HepG2 (cell line): ENCODE measurements at regions not wholly inside any gene's neighbourhood (a gene's known extent, or its start where the extent isn't known, plus 50 kb on each side); places are given as distances from the start of the nearest gene placed in this dataset.

Experiments used
- DMAP1 ChIP-seq: IDR thresholded peaks from 2 replicates; pipeline ENCODE4 v1.6.1; 2016
- HIVEP1 ChIP-seq: sonication (generic); formaldehyde crosslinking; IDR thresholded peaks from 2 replicates; pipeline ENCODE4 v1.4.0; 2020; ENCODE audit warnings: mild to moderate bottlenecking, missing genetic modification reagents
- IRF1 ChIP-seq: sonication (generic); formaldehyde crosslinking; IDR thresholded peaks from 2 replicates; pipeline ENCODE4 v1.4.0; 2020; ENCODE audit warnings: low read depth, mild to moderate bottlenecking, missing genetic modification reagents
- IRF9 ChIP-seq: sonication (generic); formaldehyde crosslinking; IDR thresholded peaks from 2 replicates; pipeline ENCODE4 v1.8.0; 2022; ENCODE audit warnings: missing genetic modification reagents, mild to moderate bottlenecking, borderline replicate concordance
- PHF21A ChIP-seq: sonication (generic); formaldehyde crosslinking; IDR thresholded peaks from 2 replicates; pipeline ENCODE4 v1.5.0; 2020; ENCODE audit warnings: mild to moderate bottlenecking, missing genetic modification reagents
- POLR2AphosphoS5 ChIP-seq: IDR thresholded peaks from 2 replicates; pipeline ENCODE4 v1.6.1; 2012; ENCODE audit warnings: low read depth, low read length
- RBM22 ChIP-seq: fragments of 200-400 bp; formaldehyde crosslinking; optimal IDR thresholded peaks from 2 replicates; pipeline ENCODE3; 2017; ENCODE audit warnings: mild to moderate bottlenecking, low read length, moderate library complexity
- RFXAP ChIP-seq: sonication (generic); formaldehyde crosslinking; IDR thresholded peaks from 2 replicates; pipeline ENCODE4 v1.4.0; 2020; ENCODE audit warnings: missing genetic modification reagents, borderline replicate concordance
- RNF219 ChIP-seq: sonication (generic); formaldehyde crosslinking; IDR thresholded peaks from 2 replicates; pipeline ENCODE4 v1.5.0; 2020; ENCODE audit warnings: mild to moderate bottlenecking, missing genetic modification reagents
- SALL1 ChIP-seq: sonication (generic); formaldehyde crosslinking; IDR thresholded peaks from 2 replicates; pipeline ENCODE4 v1.8.0; 2022; ENCODE audit warnings: mild to moderate bottlenecking, missing genetic modification reagents
- SRY ChIP-seq: sonication (generic); formaldehyde crosslinking; IDR thresholded peaks from 2 replicates; pipeline ENCODE4 v1.8.0; 2022; ENCODE audit warnings: mild to moderate bottlenecking, missing genetic modification reagents
- STAG1 ChIP-seq: sonication (generic); formaldehyde crosslinking; IDR thresholded peaks from 2 replicates; pipeline ENCODE4 v1.4.0; 2020; ENCODE audit warnings: missing genetic modification reagents
- TOE1 ChIP-seq: sonication (generic); formaldehyde crosslinking; IDR thresholded peaks from 2 replicates; pipeline ENCODE4 v1.4.0; 2020; ENCODE audit warnings: mild to moderate bottlenecking, missing genetic modification reagents
- TP53 ChIP-seq: sonication (generic); formaldehyde crosslinking; conservative IDR thresholded peaks from 2 replicates; pipeline ENCODE4 v1.4.0; 2020; ENCODE audit warnings: missing genetic modification reagents
- ZNF207 ChIP-seq: fragments of 450-650 bp; IDR thresholded peaks from 2 replicates; pipeline ENCODE4 v1.6.1; 2016; ENCODE audit warnings: antibody characterized with exemption, borderline replicate concordance
- ZNF264 ChIP-seq: sonication (generic); formaldehyde crosslinking; IDR thresholded peaks from 2 replicates; pipeline ENCODE4 v1.4.0; 2020; ENCODE audit warnings: missing genetic modification reagents
- ZNF274 ChIP-seq: sonication (generic); formaldehyde crosslinking; IDR thresholded peaks from 2 replicates; pipeline ENCODE4 v1.5.1; 2020; ENCODE audit warnings: mild to moderate bottlenecking, missing genetic modification reagents
- ZNF768 ChIP-seq: sonication (generic); formaldehyde crosslinking; IDR thresholded peaks from 2 replicates; pipeline ENCODE4 v1.4.0; 2020; ENCODE audit warnings: missing genetic modification reagents
- TF ChIP-seq, protein P1 (sequence below): sonication (generic); formaldehyde crosslinking; IDR thresholded peaks from 2 replicates; pipeline ENCODE4 v1.9.0; 2022; ENCODE audit warnings: missing genetic modification reagents, mild to moderate bottlenecking, borderline replicate concordance
- TF ChIP-seq, protein P2 (sequence below): sonication (generic); formaldehyde crosslinking; IDR thresholded peaks from 2 replicates; pipeline ENCODE4 v1.5.1; 2020; ENCODE audit warnings: mild to moderate bottlenecking, missing genetic modification reagents

DNA sequence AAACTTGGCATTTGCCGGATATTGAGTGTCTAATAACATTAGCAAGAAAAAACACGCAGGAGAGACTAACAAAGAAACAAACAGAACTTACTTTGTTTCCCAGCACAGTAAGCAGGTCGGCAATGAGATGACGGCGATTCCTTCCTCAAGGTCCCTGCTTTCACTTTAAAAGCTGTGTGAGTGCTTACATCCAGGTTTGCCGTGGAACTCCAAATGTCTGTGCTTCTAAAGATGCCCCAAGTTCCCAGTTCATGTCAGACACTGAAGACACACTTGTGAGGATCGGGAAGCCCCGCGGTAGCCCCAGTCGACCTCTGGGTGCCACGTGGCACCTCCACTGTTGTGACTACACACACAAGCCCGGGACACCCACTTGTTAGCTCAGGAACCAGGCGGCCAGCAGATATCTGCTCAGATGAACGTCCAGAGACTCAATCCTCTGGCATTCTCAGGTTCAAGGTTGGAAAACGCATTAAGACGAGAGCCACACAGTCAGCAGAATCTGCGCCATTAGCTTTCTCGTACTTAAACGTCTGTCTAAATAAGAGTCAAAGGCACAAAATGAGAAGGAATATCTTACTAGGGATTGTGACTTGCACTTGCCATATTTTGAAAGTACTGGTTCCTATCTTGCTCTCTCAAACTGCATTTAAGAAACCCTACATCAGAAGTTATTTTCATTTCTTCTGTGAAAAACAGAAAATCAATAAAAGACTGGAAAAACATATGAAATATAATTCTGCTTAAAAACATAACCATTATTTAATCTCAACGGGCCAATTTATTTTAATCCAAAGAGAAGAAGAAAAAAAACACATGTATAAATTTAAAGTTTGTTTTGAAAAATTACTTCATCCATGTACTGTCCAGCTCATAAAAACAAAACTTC lies 207.6 kb upstream of the KLF14 start (continued):
- TF ChIP-seq TOE1 (CRISPR knock-in tag) (no peak), IRF9 (CRISPR knock-in tag) (0 out of 2 replicates have a peak, but pooled peaks have one; percentile 49), ZNF768 (CRISPR knock-in tag) (no peak), ZNF207 (no peak), STAG1 (CRISPR knock-in tag) (no peak), PHF21A (peak; percentile 11; the same call in 1 of the 2 replicates), ZNF274 (CRISPR knock-in tag) (peak; percentile 41; the same call in 1 of the 2 replicates), POLR2AphosphoS5 (peak; percentile 57), SALL1 (CRISPR knock-in tag) (peak; percentile 71), TP53 (no peak), ZNF264 (CRISPR knock-in tag) (0 out of 2 replicates have a peak, but pooled peaks have one; percentile 16), DMAP1 (CRISPR knock-in tag) (peak; percentile 77; the same call in 1 of the 2 replicates), RNF219 (CRISPR knock-in tag) (peak; percentile 42; the same call in 1 of the 2 replicates), HIVEP1 (CRISPR knock-in tag) (peak; percentile 31; the same call in 1 of the 2 replicates), IRF1 (CRISPR knock-in tag) (no peak), SRY (CRISPR knock-in tag) (peak; percentile 26; the same call in 1 of the 2 replicates), RBM22 (peak; percentile 56), RFXAP (CRISPR knock-in tag) (peak; percentile 32; the same call in 1 of the 2 replicates)
- TF ChIP-seq, protein P1, sequence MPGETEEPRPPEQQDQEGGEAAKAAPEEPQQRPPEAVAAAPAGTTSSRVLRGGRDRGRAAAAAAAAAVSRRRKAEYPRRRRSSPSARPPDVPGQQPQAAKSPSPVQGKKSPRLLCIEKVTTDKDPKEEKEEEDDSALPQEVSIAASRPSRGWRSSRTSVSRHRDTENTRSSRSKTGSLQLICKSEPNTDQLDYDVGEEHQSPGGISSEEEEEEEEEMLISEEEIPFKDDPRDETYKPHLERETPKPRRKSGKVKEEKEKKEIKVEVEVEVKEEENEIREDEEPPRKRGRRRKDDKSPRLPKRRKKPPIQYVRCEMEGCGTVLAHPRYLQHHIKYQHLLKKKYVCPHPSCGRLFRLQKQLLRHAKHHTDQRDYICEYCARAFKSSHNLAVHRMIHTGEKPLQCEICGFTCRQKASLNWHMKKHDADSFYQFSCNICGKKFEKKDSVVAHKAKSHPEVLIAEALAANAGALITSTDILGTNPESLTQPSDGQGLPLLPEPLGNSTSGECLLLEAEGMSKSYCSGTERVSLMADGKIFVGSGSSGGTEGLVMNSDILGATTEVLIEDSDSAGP = peak; percentile 47; the same call in 1 of the 2 replicates
- TF ChIP-seq, protein P2, sequence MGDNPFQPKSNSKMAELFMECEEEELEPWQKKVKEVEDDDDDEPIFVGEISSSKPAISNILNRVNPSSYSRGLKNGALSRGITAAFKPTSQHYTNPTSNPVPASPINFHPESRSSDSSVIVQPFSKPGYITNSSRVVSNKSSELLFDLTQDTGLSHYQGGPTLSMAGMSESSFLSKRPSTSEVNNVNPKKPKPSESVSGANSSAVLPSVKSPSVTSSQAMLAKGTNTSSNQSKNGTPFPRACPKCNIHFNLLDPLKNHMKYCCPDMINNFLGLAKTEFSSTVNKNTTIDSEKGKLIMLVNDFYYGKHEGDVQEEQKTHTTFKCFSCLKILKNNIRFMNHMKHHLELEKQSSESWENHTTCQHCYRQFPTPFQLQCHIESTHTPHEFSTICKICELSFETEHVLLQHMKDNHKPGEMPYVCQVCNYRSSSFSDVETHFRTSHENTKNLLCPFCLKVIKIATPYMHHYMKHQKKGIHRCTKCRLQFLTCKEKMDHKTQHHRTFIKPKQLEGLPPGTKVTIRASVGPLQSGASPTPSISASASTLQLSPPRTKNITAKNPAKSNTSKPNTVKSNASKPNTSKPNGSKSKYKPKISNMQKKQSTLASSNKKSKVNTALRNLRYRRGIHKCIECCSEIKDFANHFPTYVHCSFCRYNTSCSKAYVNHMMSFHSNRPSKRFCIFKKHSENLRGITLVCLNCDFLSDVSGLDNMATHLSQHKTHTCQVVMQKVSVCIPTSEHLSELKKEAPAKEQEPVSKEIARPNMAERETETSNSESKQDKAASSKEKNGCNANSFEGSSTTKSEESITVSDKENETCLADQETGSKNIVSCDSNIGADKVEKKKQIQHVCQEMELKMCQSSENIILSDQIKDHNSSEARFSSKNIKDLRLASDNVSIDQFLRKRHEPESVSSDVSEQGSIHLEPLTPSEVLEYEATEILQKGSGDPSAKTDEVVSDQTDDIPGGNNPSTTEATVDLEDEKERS = 0 out of 2 replicates have a peak, but pooled peaks have one; percentile 15
